ENCODE measurements at regions not wholly inside any gene's neighbourhood (a gene's known extent, or its start where the extent isn't known, plus 50 kb on each side); places are given as distances from the start of the nearest gene placed in this dataset.

GRCh38 chr1:81288689-81289088 lies 512.0 kb upstream of the ADGRL2 start:
- DNase-seq, result no peak
- H4K20me1 ChIP-seq (ENCODE audit: insufficient read depth, low read length), result no peaks in the 10 kb centered on the region
- no peaks in the 10 kb centered on the region for H3K4me1 ChIP-seq (ENCODE audit: low read length)
- H3K9ac ChIP-seq (ENCODE audit: low read length), result no peak overlapping the region
- H3K27me3 ChIP-seq (replicated peaks; ENCODE audit: insufficient read depth, low read length), result no peaks in the 10 kb centered on the region
- H3K9me3 ChIP-seq (replicated peaks; ENCODE audit: insufficient read depth, low read length), result no peaks in the 10 kb centered on the region
- no peak overlapping the region for H3K4me2 ChIP-seq (ENCODE audit: low read depth, low read length)
- H3K9me2 ChIP-seq (replicated peaks; ENCODE audit: insufficient read depth, low read length), result no peaks in the 10 kb centered on the region
- H3K27ac ChIP-seq (ENCODE audit: low read length), result no peak overlapping the region
- no peaks in the 10 kb centered on the region for H3K79me2 ChIP-seq (ENCODE audit: low read length)
- H3F3A ChIP-seq (ENCODE audit: insufficient read depth, low read length), result no peaks in the 10 kb centered on the region
- H3K4me3 ChIP-seq (ENCODE audit: low read length), result no peak overlapping the region
- TF ChIP-seq EZH2 (optimal IDR thresholded peaks at IDR 0.05; ENCODE audit: low read depth, low read length) (no peak), EZH2phosphoT487 (IDR thresholded peaks at IDR 0.05; ENCODE audit: low read length) (no peak)
- TF ChIP-seq, protein P1, sequence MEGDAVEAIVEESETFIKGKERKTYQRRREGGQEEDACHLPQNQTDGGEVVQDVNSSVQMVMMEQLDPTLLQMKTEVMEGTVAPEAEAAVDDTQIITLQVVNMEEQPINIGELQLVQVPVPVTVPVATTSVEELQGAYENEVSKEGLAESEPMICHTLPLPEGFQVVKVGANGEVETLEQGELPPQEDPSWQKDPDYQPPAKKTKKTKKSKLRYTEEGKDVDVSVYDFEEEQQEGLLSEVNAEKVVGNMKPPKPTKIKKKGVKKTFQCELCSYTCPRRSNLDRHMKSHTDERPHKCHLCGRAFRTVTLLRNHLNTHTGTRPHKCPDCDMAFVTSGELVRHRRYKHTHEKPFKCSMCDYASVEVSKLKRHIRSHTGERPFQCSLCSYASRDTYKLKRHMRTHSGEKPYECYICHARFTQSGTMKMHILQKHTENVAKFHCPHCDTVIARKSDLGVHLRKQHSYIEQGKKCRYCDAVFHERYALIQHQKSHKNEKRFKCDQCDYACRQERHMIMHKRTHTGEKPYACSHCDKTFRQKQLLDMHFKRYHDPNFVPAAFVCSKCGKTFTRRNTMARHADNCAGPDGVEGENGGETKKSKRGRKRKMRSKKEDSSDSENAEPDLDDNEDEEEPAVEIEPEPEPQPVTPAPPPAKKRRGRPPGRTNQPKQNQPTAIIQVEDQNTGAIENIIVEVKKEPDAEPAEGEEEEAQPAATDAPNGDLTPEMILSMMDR (IDR thresholded peaks at IDR 0.05; ENCODE audit: low read length), result no peak
- no peaks in the 10 kb centered on the region for H3K36me3 ChIP-seq (replicated peaks; ENCODE audit: insufficient read depth, low read length)
- no peak overlapping the region for H2AFZ ChIP-seq (ENCODE audit: low read length)

DNA sequence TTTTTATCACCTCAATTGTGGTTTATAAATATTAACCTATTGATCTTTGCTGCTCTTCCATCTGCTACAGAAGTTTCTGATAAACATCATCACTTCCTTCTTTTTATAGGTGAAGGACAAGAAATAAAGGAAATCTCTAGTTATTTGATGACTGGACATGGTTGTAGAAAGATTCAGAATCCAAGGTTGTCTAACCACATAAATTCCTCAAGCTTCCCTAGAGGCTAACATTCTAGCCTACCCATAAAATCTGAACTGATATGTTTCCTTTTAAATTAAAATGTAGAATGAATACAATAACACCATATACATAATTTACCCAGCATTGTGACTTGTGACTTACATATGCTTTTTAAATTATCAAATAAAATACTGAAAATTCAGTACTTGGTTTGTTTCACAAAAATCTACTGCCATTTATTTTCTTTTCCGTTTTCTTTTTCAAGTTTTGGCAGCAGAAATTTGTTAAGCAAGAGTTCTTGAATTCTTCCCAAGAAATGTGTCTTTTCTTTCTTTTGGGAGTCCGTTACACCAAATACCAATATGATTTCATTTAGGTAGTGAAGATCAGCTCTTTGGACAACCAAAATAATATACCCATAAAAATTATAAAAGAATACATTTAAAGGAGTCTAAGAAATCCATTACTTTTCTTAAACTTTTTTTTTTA lies 513.2 kb upstream of the ADGRL2 start:
- no peak overlapping the region for H3K27ac ChIP-seq (ENCODE audit: low read length)
- H2AFZ ChIP-seq (ENCODE audit: low read length), result no peak overlapping the region
- no peaks in the 10 kb centered on the region for H3K9me3 ChIP-seq (replicated peaks; ENCODE audit: insufficient read depth, low read length)
- no peak overlapping the region for H3K4me3 ChIP-seq (ENCODE audit: low read length)
- no peaks in the 10 kb centered on the region for H3K79me2 ChIP-seq (ENCODE audit: low read length)
- H3K27me3 ChIP-seq (replicated peaks; ENCODE audit: insufficient read depth, low read length), result no peaks in the 10 kb centered on the region
- no peak overlapping the region for H3K9ac ChIP-seq (ENCODE audit: low read length)
- H3F3A ChIP-seq (ENCODE audit: insufficient read depth, low read length), result no peaks in the 10 kb centered on the region
- DNase-seq, result no peak
- TF ChIP-seq, protein P1 (IDR thresholded peaks at IDR 0.05; ENCODE audit: low read length), result no peak
- no peak for TF ChIP-seq EZH2 (optimal IDR thresholded peaks at IDR 0.05; ENCODE audit: low read depth, low read length)
- TF ChIP-seq EZH2phosphoT487 (IDR thresholded peaks at IDR 0.05; ENCODE audit: low read length), result no peak
- H3K4me1 ChIP-seq (ENCODE audit: low read length), result no peaks in the 10 kb centered on the region
- H4K20me1 ChIP-seq (ENCODE audit: insufficient read depth, low read length), result no peaks in the 10 kb centered on the region
- no peaks in the 10 kb centered on the region for H3K9me2 ChIP-seq (replicated peaks; ENCODE audit: insufficient read depth, low read length)
- no peak overlapping the region for H3K4me2 ChIP-seq (ENCODE audit: low read depth, low read length)
- H3K36me3 ChIP-seq (replicated peaks; ENCODE audit: insufficient read depth, low read length), result no peaks in the 10 kb centered on the region

GRCh38 chr1:81270051-81270450 lies 530.7 kb upstream of the ADGRL2 start:
- Histone ChIP-seq H4K20me1 (ENCODE audit: insufficient read depth, low read length) (no peaks in the 10 kb centered on the region), H3K9me2 (replicated peaks; ENCODE audit: insufficient read depth, low read length) (no peaks in the 10 kb centered on the region), H3K9me3 (replicated peaks; ENCODE audit: insufficient read depth, low read length) (no peaks in the 10 kb centered on the region), H3K79me2 (ENCODE audit: low read length) (no peaks in the 10 kb centered on the region), H3K36me3 (replicated peaks; ENCODE audit: insufficient read depth, low read length) (no peaks in the 10 kb centered on the region), H2AFZ (ENCODE audit: low read length) (no peak overlapping the region), H3K9ac (ENCODE audit: low read length) (no peak overlapping the region), H3K27me3 (replicated peaks; ENCODE audit: insufficient read depth, low read length) (no peaks in the 10 kb centered on the region), H3K4me1 (ENCODE audit: low read length) (no peaks in the 10 kb centered on the region), H3K4me2 (ENCODE audit: low read depth, low read length) (no peak overlapping the region), H3K4me3 (ENCODE audit: low read length) (no peak overlapping the region), H3K27ac (ENCODE audit: low read length) (no peak overlapping the region), H3F3A (ENCODE audit: insufficient read depth, low read length) (no peaks in the 10 kb centered on the region)
- no peak for DNase-seq
- TF ChIP-seq, protein P1 (IDR thresholded peaks at IDR 0.05; ENCODE audit: low read length), result no peak
- no peak for TF ChIP-seq EZH2 (optimal IDR thresholded peaks at IDR 0.05; ENCODE audit: low read depth, low read length)
- no peak for TF ChIP-seq EZH2phosphoT487 (IDR thresholded peaks at IDR 0.05; ENCODE audit: low read length)

Measured in MM.1S (cell line).